Fibroblast of mammary gland (primary cell): ENCODE measurements at regions not wholly inside any gene's neighbourhood (a gene's known extent, or its start where the extent isn't known, plus 50 kb on each side); places are given as distances from the start of the nearest gene placed in this dataset.

Experiments used
- DNase-seq: peaks from one replicate; pipeline ENCODE4 v3.0.0-alpha.2; 2010; ENCODE audit warnings: low read depth
- H3K4me3 ChIP-seq: 2 replicates; pipeline ENCODE4 v1.5.1; 2011; ENCODE audit warnings: low read depth, mild to moderate bottlenecking, low read length, moderate library complexity; ENCODE audit not compliant: control insufficient read depth
- TF ChIP-seq, protein P1 (sequence below): conservative IDR thresholded peaks from 2 replicates; pipeline ENCODE4 v1.5.1; 2011; ENCODE audit warnings: low read depth, low read length, inconsistent platforms; ENCODE audit not compliant: control insufficient read depth, insufficient read depth

GRCh38 chr10:59102394-59102793 is 74.0 kb upstream of the PHYHIPL start:
- no peak for DNase-seq
- TF ChIP-seq, protein P1, sequence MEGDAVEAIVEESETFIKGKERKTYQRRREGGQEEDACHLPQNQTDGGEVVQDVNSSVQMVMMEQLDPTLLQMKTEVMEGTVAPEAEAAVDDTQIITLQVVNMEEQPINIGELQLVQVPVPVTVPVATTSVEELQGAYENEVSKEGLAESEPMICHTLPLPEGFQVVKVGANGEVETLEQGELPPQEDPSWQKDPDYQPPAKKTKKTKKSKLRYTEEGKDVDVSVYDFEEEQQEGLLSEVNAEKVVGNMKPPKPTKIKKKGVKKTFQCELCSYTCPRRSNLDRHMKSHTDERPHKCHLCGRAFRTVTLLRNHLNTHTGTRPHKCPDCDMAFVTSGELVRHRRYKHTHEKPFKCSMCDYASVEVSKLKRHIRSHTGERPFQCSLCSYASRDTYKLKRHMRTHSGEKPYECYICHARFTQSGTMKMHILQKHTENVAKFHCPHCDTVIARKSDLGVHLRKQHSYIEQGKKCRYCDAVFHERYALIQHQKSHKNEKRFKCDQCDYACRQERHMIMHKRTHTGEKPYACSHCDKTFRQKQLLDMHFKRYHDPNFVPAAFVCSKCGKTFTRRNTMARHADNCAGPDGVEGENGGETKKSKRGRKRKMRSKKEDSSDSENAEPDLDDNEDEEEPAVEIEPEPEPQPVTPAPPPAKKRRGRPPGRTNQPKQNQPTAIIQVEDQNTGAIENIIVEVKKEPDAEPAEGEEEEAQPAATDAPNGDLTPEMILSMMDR = no peak
- H3K4me3 ChIP-seq = no peak overlapping the region

DNA sequence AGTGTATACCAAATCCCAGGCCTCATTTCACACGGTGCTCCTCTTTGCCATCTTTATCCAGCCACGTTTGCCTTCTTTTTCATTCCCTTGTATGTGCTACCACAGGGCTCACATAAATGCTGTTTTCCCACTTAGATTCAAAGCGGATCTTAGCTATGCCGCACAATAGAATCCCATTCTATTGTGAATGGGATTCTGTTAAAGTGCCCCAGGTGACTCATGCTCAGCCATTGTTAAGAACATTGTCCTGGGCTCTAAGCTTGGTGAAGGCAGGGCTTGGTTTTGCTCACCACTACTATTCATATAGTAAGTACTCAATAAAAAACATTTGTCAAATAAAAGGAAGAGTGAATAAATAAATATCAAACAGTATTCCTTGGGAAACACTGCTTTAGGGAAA is 72.3 kb upstream of the PHYHIPL start:
- H3K4me3 ChIP-seq = no peak overlapping the region
- TF ChIP-seq, protein P1 = no peak
- DNase-seq = no peak

GRCh38 chr10:59106441-59106840 is 70.0 kb upstream of the PHYHIPL start:
- DNase-seq = no peak
- no peak overlapping the region for H3K4me3 ChIP-seq
- TF ChIP-seq, protein P1 = no peak

GRCh38 chr10:59107147-59107546 is 69.3 kb upstream of the PHYHIPL start:
- TF ChIP-seq, protein P1 = no peak
- no peak overlapping the region for H3K4me3 ChIP-seq

DNA sequence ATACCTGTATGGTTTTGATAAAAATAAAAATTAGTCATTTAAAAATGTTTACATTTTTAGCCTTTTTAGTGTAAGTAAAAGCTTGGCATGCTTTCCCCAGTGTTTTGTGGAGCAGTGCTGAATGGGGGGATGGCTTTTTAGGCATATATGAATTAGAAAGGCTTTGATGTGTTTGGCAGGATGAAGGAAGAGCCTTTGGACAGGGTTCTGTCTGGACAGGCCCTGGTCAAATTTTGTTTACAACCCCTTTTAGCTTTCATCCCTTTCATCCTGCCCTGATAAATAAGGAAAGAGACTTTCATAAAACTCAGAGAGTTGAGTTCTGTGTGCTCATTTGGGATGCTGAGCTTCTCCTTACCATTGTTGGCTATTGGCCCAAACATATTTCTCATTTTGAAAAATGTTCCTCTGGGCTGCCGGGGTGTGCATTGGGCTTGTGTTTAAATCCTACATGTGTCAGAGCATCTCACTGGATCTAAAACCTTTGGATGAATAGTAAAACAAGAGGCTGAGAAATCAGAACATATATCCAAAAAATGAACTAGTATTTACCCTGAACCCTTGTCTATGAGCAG is 68.1 kb upstream of the PHYHIPL start:
- no peak for DNase-seq
- H3K4me3 ChIP-seq = no peak overlapping the region
- TF ChIP-seq, protein P1 = no peak

More at GRCh38 chr10:59107147-59107546, 69.3 kb upstream of the PHYHIPL start:
- no peak for DNase-seq

GRCh38 chr10:59108886-59109288 is 67.6 kb upstream of the PHYHIPL start:
- DNase-seq = no peak

GRCh38 chr10:59109826-59110225 is 66.6 kb upstream of the PHYHIPL start:
- TF ChIP-seq, protein P1 = no peak
- DNase-seq = no peak
- no peak overlapping the region for H3K4me3 ChIP-seq

More at GRCh38 chr10:59108886-59109288, 67.6 kb upstream of the PHYHIPL start:
- TF ChIP-seq, protein P1 = no peak
- H3K4me3 ChIP-seq = no peak overlapping the region
